Neural progenitor cell (in vitro differentiated cells): ENCODE measurements at regions not wholly inside any gene's neighbourhood (a gene's known extent, or its start where the extent isn't known, plus 50 kb on each side); places are given as distances from the start of the nearest gene placed in this dataset.

Experiments
- EZH2phosphoT487 ChIP-seq: fragments of 200-600 bp; sonication (generic); IDR thresholded peaks from 2 replicates; pipeline ENCODE4 v1.6.1; 2017; ENCODE audit warnings: antibody characterized with exemption
- TF ChIP-seq, protein P1 (sequence below): fragments of 200-600 bp; sonication (generic); IDR thresholded peaks from 2 replicates; pipeline ENCODE4 v1.5.1; 2017; ENCODE audit warnings: antibody characterized with exemption, mild to moderate bottlenecking

DNA sequence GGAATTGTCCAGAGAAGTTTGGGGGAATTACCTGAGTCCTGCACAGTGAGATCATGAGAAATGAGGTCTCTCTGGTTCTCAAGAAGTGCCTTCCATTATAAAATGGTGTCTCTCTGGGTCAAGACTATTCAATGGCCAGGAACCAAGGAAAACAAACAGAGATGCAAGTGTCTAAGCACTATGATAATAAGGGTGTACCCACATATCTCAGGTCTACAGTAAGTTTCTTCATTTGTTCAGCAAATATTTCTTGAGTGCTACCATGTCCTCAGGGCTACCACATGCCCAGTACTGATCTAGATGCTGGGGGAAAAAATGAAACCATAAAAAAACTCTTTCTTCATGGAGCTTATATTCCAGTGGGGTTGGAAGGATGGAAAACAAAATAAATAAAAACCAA is 170.0 kb downstream of the ACKR3 start:
- TF ChIP-seq, protein P1, sequence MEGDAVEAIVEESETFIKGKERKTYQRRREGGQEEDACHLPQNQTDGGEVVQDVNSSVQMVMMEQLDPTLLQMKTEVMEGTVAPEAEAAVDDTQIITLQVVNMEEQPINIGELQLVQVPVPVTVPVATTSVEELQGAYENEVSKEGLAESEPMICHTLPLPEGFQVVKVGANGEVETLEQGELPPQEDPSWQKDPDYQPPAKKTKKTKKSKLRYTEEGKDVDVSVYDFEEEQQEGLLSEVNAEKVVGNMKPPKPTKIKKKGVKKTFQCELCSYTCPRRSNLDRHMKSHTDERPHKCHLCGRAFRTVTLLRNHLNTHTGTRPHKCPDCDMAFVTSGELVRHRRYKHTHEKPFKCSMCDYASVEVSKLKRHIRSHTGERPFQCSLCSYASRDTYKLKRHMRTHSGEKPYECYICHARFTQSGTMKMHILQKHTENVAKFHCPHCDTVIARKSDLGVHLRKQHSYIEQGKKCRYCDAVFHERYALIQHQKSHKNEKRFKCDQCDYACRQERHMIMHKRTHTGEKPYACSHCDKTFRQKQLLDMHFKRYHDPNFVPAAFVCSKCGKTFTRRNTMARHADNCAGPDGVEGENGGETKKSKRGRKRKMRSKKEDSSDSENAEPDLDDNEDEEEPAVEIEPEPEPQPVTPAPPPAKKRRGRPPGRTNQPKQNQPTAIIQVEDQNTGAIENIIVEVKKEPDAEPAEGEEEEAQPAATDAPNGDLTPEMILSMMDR = no peak
- no peak for TF ChIP-seq EZH2phosphoT487
